A549 (cell line): ENCODE measurements at regions not wholly inside any gene's neighbourhood (a gene's known extent, or its start where the extent isn't known, plus 50 kb on each side); places are given as distances from the start of the nearest gene placed in this dataset.
A peak's percentile ranks its signal among the peaks of the same experiment; 100 is the strongest.

Experiments
- ATAC-seq, 2 experiments: fragments of 200-7000 bp in 1 of 2; fragments of >200 bp in 1 of 2; cut with Nextera tagmentation in 1 of 2; cut with Tn5 transposase in 1 of 2; 3 replicates each; pipeline versions ENCODE4 v1.8.0 to v1.9.1; 2018 to 2020; ENCODE audit warnings: mild to moderate bottlenecking in 1 of 2, moderate library complexity in 1 of 2
- CTCF ChIA-PET: fragments of 300-600 bp; sonication (Branson Sonifier 250); formaldehyde crosslinking; extraction: SDS; loops from one replicate; lab custom pipeline; 2021; ENCODE audit warnings: antibody characterized with exemption, inconsistent platforms; lab: Yijun Ruan, JAX
- POLR2A ChIA-PET: fragments of 350-600 bp; formaldehyde crosslinking; extraction: SDS; loops from one replicate; lab custom pipeline; 2021; ENCODE audit warnings: antibody characterized with exemption, inconsistent platforms; lab: Yijun Ruan, JAX
- DNase-seq, 2 experiments: peaks; one replicate each; pipeline versions ENCODE4 v3.0.0 to v3.0.0-alpha.2; 2011 to 2016; ENCODE audit warnings: low read depth in 1 of 2, low spot score in 1 of 2
- FAIRE-seq: peaks from 2 replicates; lab custom pipeline; 2011; peaks lifted over from hg19 to GRCh38; lab: Jason Lieb, UNC
- H3K27ac ChIP-seq, 2 experiments: fragments of >200 bp; sonication (Bioruptor Twin); formaldehyde crosslinking; 3 replicates each; pipeline ENCODE4 v1.5.1; 2016 to 2017
- H3K4me1 ChIP-seq: fragments of >200 bp; sonication (Bioruptor Twin); formaldehyde crosslinking; 3 replicates; pipeline ENCODE4 v1.6.1; 2016
- H3K4me2 ChIP-seq: fragments of >200 bp; sonication (Bioruptor Twin); formaldehyde crosslinking; 3 replicates; pipeline ENCODE4 v1.6.1; 2016
- H3K4me3 ChIP-seq: fragments of >200 bp; sonication (Bioruptor Twin); formaldehyde crosslinking; 3 replicates; pipeline ENCODE4 v1.5.1; 2016
- H3K9me3 ChIP-seq: fragments of >200 bp; sonication (Bioruptor Twin); formaldehyde crosslinking; 3 replicates; pipeline ENCODE4 v1.6.1; 2016
- ATOH8 ChIP-seq: fragments of 250-450 bp; sonication (Bioruptor Pico); IDR thresholded peaks from 2 replicates; pipeline ENCODE4 v1.5.0; 2020; ENCODE audit warnings: low read depth, mild to moderate bottlenecking, moderate library complexity
- BHLHE40 ChIP-seq: IDR thresholded peaks from 2 replicates; pipeline ENCODE4 v1.6.1; 2012; ENCODE audit warnings: low read depth, low read length, inconsistent platforms
- CBX2 ChIP-seq: fragments of 200-600 bp; sonication (generic); IDR thresholded peaks from 2 replicates; pipeline ENCODE4 v1.6.1; 2016; ENCODE audit warnings: low read depth, mild to moderate bottlenecking, borderline replicate concordance
- CEBPB ChIP-seq, 2 experiments: fragments of >200 bp in 1 of 2; sonication (Bioruptor Twin) in 1 of 2; formaldehyde crosslinking in 1 of 2; IDR thresholded peaks; 2 replicates each; pipeline ENCODE4 v1.6.1; 2012 to 2016
- CHD4 ChIP-seq: fragments of 200-600 bp; sonication (generic); IDR thresholded peaks from 2 replicates; pipeline ENCODE4 v1.6.1; 2016; ENCODE audit warnings: antibody characterized with exemption, mild to moderate bottlenecking, borderline replicate concordance
- EHF ChIP-seq: fragments of 250-450 bp; sonication (Bioruptor Pico); IDR thresholded peaks from 2 replicates; pipeline ENCODE4 v1.5.0; 2020; ENCODE audit warnings: mild to moderate bottlenecking
- EHMT2 ChIP-seq: fragments of 200-600 bp; sonication (generic); IDR thresholded peaks from 2 replicates; pipeline ENCODE4 v1.6.1; 2016; ENCODE audit warnings: antibody characterized with exemption, low read depth, mild to moderate bottlenecking, moderate library complexity
- EP300 ChIP-seq, 2 experiments: fragments of >200 bp; sonication (Bioruptor Twin); formaldehyde crosslinking; IDR thresholded peaks; 2 replicates in 1 of 2; 3 replicates in 1 of 2; pipeline ENCODE4 v1.6.1; 2016 to 2017
- FOSB ChIP-seq: fragments of 250-450 bp; sonication (Bioruptor Pico); IDR thresholded peaks from 2 replicates; pipeline ENCODE4 v1.5.0; 2020; ENCODE audit warnings: mild to moderate bottlenecking, moderate library complexity
- FOSL2 ChIP-seq, 2 experiments: fragments of 450-650 bp in 1 of 2; fragments of >200 bp in 1 of 2; sonication (Bioruptor Twin) in 1 of 2; formaldehyde crosslinking; IDR thresholded peaks; 2 replicates each; pipeline versions ENCODE4 v1.5.0 to v1.6.1; 2016 to 2020; ENCODE audit warnings: mild to moderate bottlenecking in 1 of 2, moderate library complexity in 1 of 2
- HMGXB4 ChIP-seq: fragments of 250-450 bp; sonication (Bioruptor Pico); IDR thresholded peaks from 2 replicates; pipeline ENCODE4 v1.5.0; 2021; ENCODE audit warnings: mild to moderate bottlenecking, moderate library complexity, borderline replicate concordance
- HOXA7 ChIP-seq: fragments of 250-450 bp; sonication (Bioruptor Pico); IDR thresholded peaks from 2 replicates; pipeline ENCODE4 v1.5.0; 2020; ENCODE audit warnings: mild to moderate bottlenecking, moderate library complexity
- HOXB5 ChIP-seq: fragments of 250-450 bp; sonication (Bioruptor Pico); IDR thresholded peaks from 2 replicates; pipeline ENCODE4 v1.5.0; 2020; ENCODE audit warnings: mild to moderate bottlenecking, moderate library complexity
- JUN ChIP-seq, 2 experiments: fragments of >200 bp; sonication (Bioruptor Twin); formaldehyde crosslinking; IDR thresholded peaks; 2 replicates in 1 of 2; 3 replicates in 1 of 2; pipeline ENCODE4 v1.6.1; 2016 to 2017
- KDM1A ChIP-seq: fragments of 200-600 bp; sonication (generic); IDR thresholded peaks from 2 replicates; pipeline ENCODE4 v1.6.1; 2016; ENCODE audit warnings: low read depth, mild to moderate bottlenecking
- MAFK ChIP-seq: fragments of 450-650 bp; IDR thresholded peaks from 2 replicates; pipeline ENCODE4 v1.6.1; 2014; ENCODE audit not compliant: partially characterized antibody
- NPAS2 ChIP-seq: fragments of 250-450 bp; sonication (Bioruptor Pico); IDR thresholded peaks from 2 replicates; pipeline ENCODE4 v1.8.0; 2022; ENCODE audit warnings: mild to moderate bottlenecking, moderate library complexity, borderline replicate concordance
- NR3C1 ChIP-seq: fragments of >200 bp; sonication (Bioruptor Twin); formaldehyde crosslinking; IDR thresholded peaks from 3 replicates; pipeline ENCODE4 v1.6.1; 2017
- PHF8 ChIP-seq: fragments of 200-600 bp; sonication (generic); IDR thresholded peaks from 2 replicates; pipeline ENCODE4 v1.6.1; 2016; ENCODE audit warnings: low read depth, mild to moderate bottlenecking, antibody characterized with exemption, moderate library complexity, borderline replicate concordance
- POLR2AphosphoS2 ChIP-seq: conservative IDR thresholded peaks from 2 replicates; pipeline ENCODE4 v1.6.1; 2012; ENCODE audit warnings: low read length, improper control_type of control experiment, inconsistent platforms
- RAD21 ChIP-seq, 2 experiments: fragments of >200 bp in 1 of 2; sonication (Bioruptor Twin) in 1 of 2; formaldehyde crosslinking in 1 of 2; IDR thresholded peaks in 1 of 2; conservative IDR thresholded peaks in 1 of 2; 2 replicates in 1 of 2; 3 replicates in 1 of 2; pipeline ENCODE4 v1.6.1; 2012 to 2018; ENCODE audit warnings: inconsistent platforms in 1 of 2
- RCOR1 ChIP-seq: fragments of 150-350 bp; IDR thresholded peaks from 2 replicates; pipeline ENCODE4 v1.6.1; 2014; ENCODE audit warnings: antibody characterized with exemption, low read length, low read depth
- RNF2 ChIP-seq: fragments of 200-600 bp; sonication (generic); IDR thresholded peaks from 2 replicates; pipeline ENCODE4 v1.6.1; 2016; ENCODE audit warnings: low read depth, mild to moderate bottlenecking, antibody characterized with exemption, moderate library complexity, borderline replicate concordance
- SMC3 ChIP-seq: fragments of >200 bp; sonication (Bioruptor Twin); formaldehyde crosslinking; IDR thresholded peaks from 3 replicates; pipeline ENCODE4 v1.6.1; 2018; ENCODE audit warnings: inconsistent platforms
- TFCP2L1 ChIP-seq: fragments of 250-450 bp; sonication (Bioruptor Pico); IDR thresholded peaks from 2 replicates; pipeline ENCODE4 v1.5.0; 2021; ENCODE audit warnings: mild to moderate bottlenecking
- TP53 ChIP-seq: fragments of 250-450 bp; sonication (Bioruptor Pico); IDR thresholded peaks from 2 replicates; pipeline ENCODE4 v1.5.0; 2021; ENCODE audit warnings: mild to moderate bottlenecking, moderate library complexity
- ZNF302 ChIP-seq: fragments of 250-450 bp; sonication (Bioruptor Pico); IDR thresholded peaks from 2 replicates; pipeline ENCODE4 v1.9.0; 2021; ENCODE audit warnings: inconsistent platforms, mild to moderate bottlenecking, moderate library complexity
- WGBS: methylation state at CpG from one replicate; pipeline ENCODE4 v1.1.6; 2017; ENCODE audit errors: missing lambda C conversion rate; 5-methylcytosine and 5-hydroxymethylcytosine counted together
- TF ChIP-seq, protein P1 (sequence below): IDR thresholded peaks from 2 replicates; pipeline ENCODE4 v1.6.1; 2012
- TF ChIP-seq, protein P2 (sequence below): fragments of 150-350 bp; IDR thresholded peaks from 2 replicates; pipeline ENCODE4 v1.6.1; 2014; ENCODE audit warnings: low read depth, mild to moderate bottlenecking, low read length
- TF ChIP-seq, protein P3 (sequence below): IDR thresholded peaks from 2 replicates; pipeline ENCODE4 v1.6.1; 2012

DNA sequence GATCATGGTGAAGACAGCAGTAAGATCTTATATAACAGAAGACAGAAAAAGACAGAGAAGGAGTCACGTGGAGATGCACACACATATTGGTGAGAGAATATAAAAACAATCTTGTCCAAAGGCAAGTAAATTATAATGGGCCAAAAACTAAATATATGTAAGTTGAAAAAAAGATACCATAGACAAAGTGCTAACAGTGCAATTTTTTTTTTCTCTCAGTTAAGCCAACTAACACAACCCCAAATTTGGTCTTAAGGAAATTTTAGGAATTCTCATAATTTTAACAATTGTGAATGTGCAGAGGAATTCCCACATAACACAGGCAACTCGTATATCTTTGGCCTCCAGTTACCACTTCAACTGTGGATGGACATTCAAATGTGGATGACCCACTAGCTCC, 432.2 kb downstream of the SOX2 start:
- Histone ChIP-seq H3K9me3 (no peaks in the 10 kb centered on the region), H3K27ac (no peak overlapping the region), H3K4me2 (no peak overlapping the region), H3K4me3 (no peak overlapping the region), H3K4me1 (no peaks in the 10 kb centered on the region)
- CTCF ChIA-PET, result no interaction called here
- TF ChIP-seq HOXB5 (CRISPR knock-in tag), result no peak
- TF ChIP-seq MAFK, result peak; percentile 51
- FAIRE-seq (no peak), ATAC-seq (no peak), DNase-seq (no peak)
- POLR2A ChIA-PET, result no interaction called here
- WGBS, result 56% methylated on average over 2 of the region's 2 CpGs

DNA sequence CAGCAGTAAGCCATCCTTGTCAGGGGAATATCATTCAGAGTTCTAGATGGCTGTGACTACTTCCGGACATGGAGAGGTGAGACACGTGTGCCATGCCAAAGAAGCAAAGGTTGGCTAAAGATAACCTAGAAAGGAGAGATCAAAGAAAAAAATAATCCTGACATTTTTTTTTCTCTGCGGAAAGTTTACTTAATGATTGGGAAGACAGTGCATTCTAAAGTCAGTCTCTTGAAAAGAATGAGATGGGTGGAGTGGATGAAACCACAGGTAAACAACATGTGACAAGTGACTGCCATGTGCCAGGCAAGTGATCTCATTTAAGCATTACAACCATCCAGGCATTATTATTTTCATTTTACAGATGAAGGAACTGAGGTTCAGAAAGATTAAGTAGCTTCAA, 436.6 kb downstream of the SOX2 start:
- ATAC-seq (no peak), FAIRE-seq (no peak), DNase-seq (no peak)
- WGBS, result 65% methylated on average over 3 of the region's 3 CpGs
- TF ChIP-seq EHF (CRISPR knock-in tag) (no peak), ATOH8 (CRISPR knock-in tag) (no peak), NR3C1 (no peak), RNF2 (no peak), RCOR1 (no peak), TFCP2L1 (no peak), RAD21 (conservative IDR thresholded peaks at IDR 0.05 in 1 of 2, IDR thresholded peaks at IDR 0.05 in 1 of 2) (no peak), BHLHE40 (no peak), CBX2 (no peak), KDM1A (no peak), JUN (IDR thresholded peaks at IDR 0.05) (no peak), HMGXB4 (CRISPR knock-in tag) (no peak), EHMT2 (no peak), EP300 (IDR thresholded peaks at IDR 0.05) (no peak), TP53 (CRISPR knock-in tag) (no peak), NPAS2 (CRISPR knock-in tag) (no peak), PHF8 (no peak), FOSL2 (IDR thresholded peaks at IDR 0.05) (no peak), FOSL2 (CRISPR knock-in tag; IDR thresholded peaks at IDR 0.05) (no peak), POLR2AphosphoS2 (no peak)
- TF ChIP-seq, protein P1, sequence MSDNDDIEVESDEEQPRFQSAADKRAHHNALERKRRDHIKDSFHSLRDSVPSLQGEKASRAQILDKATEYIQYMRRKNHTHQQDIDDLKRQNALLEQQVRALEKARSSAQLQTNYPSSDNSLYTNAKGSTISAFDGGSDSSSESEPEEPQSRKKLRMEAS, result no peak
- Histone ChIP-seq H3K4me2 (no peak overlapping the region), H3K9me3 (no peaks in the 10 kb centered on the region), H3K27ac (no peak overlapping the region), H3K4me3 (no peak overlapping the region), H3K4me1 (no peaks in the 10 kb centered on the region)
- ChIA-PET POLR2A (no interaction called here), CTCF (no interaction called here)

DNA sequence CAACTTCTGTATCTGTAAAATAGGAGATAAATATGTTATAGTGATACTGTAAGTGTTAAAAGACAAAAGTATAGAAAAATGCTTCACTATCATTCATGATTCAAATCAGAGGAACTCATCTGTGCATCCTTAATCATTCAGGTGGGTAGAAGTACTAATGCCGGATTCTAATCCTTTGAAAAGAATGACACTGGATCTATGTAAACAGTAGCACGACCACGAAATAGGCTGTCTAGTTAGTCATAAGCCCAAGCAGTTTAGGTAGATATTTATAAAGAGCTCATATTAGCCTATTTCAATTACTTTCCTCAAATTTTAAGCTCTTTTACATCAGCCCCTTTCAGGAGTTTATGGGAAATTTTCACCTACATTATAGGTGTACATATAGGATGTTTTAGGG, 437.9 kb downstream of the SOX2 start:
- CTCF ChIA-PET, result no interaction called here
- FAIRE-seq, result no peak
- TF ChIP-seq FOSB (CRISPR knock-in tag), result no peak
- no peak for TF ChIP-seq CHD4
- TF ChIP-seq BHLHE40, result no peak
- no peak for TF ChIP-seq ZNF302 (CRISPR knock-in tag)
- no peak for TF ChIP-seq RCOR1
- no peak for TF ChIP-seq EP300 (IDR thresholded peaks at IDR 0.05)
- TF ChIP-seq FOSL2 (IDR thresholded peaks at IDR 0.05), result no peak
- TF ChIP-seq FOSL2 (CRISPR knock-in tag; IDR thresholded peaks at IDR 0.05), result no peak
- no peak for TF ChIP-seq TFCP2L1
- TF ChIP-seq JUN (IDR thresholded peaks at IDR 0.05), result no peak
- no peak for TF ChIP-seq NPAS2 (CRISPR knock-in tag)
- TF ChIP-seq CEBPB (IDR thresholded peaks at IDR 0.05), result no peak
- TF ChIP-seq, protein P2, sequence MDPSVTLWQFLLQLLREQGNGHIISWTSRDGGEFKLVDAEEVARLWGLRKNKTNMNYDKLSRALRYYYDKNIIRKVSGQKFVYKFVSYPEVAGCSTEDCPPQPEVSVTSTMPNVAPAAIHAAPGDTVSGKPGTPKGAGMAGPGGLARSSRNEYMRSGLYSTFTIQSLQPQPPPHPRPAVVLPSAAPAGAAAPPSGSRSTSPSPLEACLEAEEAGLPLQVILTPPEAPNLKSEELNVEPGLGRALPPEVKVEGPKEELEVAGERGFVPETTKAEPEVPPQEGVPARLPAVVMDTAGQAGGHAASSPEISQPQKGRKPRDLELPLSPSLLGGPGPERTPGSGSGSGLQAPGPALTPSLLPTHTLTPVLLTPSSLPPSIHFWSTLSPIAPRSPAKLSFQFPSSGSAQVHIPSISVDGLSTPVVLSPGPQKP, result no peak
- no peak for TF ChIP-seq HOXA7 (CRISPR knock-in tag)
- TF ChIP-seq SMC3, result no peak
- TF ChIP-seq, protein P3, sequence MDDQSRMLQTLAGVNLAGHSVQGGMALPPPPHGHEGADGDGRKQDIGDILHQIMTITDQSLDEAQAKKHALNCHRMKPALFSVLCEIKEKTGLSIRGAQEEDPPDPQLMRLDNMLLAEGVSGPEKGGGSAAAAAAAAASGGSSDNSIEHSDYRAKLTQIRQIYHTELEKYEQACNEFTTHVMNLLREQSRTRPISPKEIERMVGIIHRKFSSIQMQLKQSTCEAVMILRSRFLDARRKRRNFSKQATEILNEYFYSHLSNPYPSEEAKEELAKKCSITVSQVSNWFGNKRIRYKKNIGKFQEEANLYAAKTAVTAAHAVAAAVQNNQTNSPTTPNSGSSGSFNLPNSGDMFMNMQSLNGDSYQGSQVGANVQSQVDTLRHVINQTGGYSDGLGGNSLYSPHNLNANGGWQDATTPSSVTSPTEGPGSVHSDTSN, result no peak
- POLR2A ChIA-PET, result no interaction called here
- DNase-seq, result no peak
- Histone ChIP-seq H3K27ac (no peak overlapping the region), H3K4me3 (no peak overlapping the region), H3K4me1 (no peaks in the 10 kb centered on the region), H3K4me2 (no peak overlapping the region), H3K9me3 (no peaks in the 10 kb centered on the region)
- WGBS, result 17% methylated on average over 3 of the region's 3 CpGs
- no peak for ATAC-seq
